Liver (tissue), 8 donors: ENCODE measurements at regions not wholly inside any gene's neighbourhood (a gene's known extent, or its start where the extent isn't known, plus 50 kb on each side); places are given as distances from the start of the nearest gene placed in this dataset.

Source experiments
- DNase-seq: peaks from one replicate; pipeline ENCODE4 v3.0.0-alpha.2; 2017; ENCODE audit warnings: low spot score
- H3K27ac ChIP-seq, 2 donors: one replicate each; pipeline ENCODE4 v1.7.0; 2013; ENCODE audit warnings: inconsistent platforms in 2 of 2, low read length in 2 of 2, control low read depth in 1 of 2, low read depth in 1 of 2, mild to moderate bottlenecking in 1 of 2
- H3K27me3 ChIP-seq, 4 donors: one replicate each; pipeline versions ENCODE4 v1.6.1 to v1.7.0; 2013; ENCODE audit warnings: low read length in 3 of 4, inconsistent platforms in 1 of 4, mild to moderate bottlenecking in 1 of 4, moderate library complexity in 1 of 4; ENCODE audit not compliant: control insufficient read depth in 4 of 4, insufficient read depth in 4 of 4
- H3K36me3 ChIP-seq, 4 donors: one replicate each; pipeline versions ENCODE4 v1.6.1 to v1.7.0; 2013; ENCODE audit warnings: low read length in 3 of 4, mild to moderate bottlenecking in 3 of 4, low read depth in 1 of 4, moderate library complexity in 1 of 4; ENCODE audit not compliant: control insufficient read depth in 4 of 4, insufficient read depth in 3 of 4
- H3K4me1 ChIP-seq, 4 donors: one replicate each; pipeline versions ENCODE4 v1.6.1 to v1.7.0; 2013; ENCODE audit warnings: low read length in 3 of 4, mild to moderate bottlenecking in 3 of 4, moderate library complexity in 1 of 4; ENCODE audit not compliant: control insufficient read depth in 4 of 4, insufficient read depth in 4 of 4
- H3K4me3 ChIP-seq, 3 donors: one replicate each; pipeline versions ENCODE4 v1.6.1 to v1.7.0; 2013; ENCODE audit warnings: low read length in 3 of 3, control low read depth in 1 of 3, low read depth in 1 of 3, mild to moderate bottlenecking in 1 of 3
- H3K9ac ChIP-seq, 2 donors: one replicate each; pipeline ENCODE4 v1.7.0; 2013; ENCODE audit warnings: low read length in 2 of 2, mild to moderate bottlenecking in 2 of 2, moderate library complexity in 2 of 2, control low read depth in 1 of 2, low read depth in 1 of 2
- H3K9me3 ChIP-seq, 4 donors: one replicate each; pipeline versions ENCODE4 v1.6.1 to v1.7.0; 2013; ENCODE audit warnings: low read length in 3 of 4; ENCODE audit not compliant: control insufficient read depth in 4 of 4
- EGR1 ChIP-seq, 2 donors: IDR thresholded peaks; 2 replicates each; pipeline ENCODE4 v1.6.1; 2016 to 2018; ENCODE audit warnings: antibody characterized with exemption in 2 of 2, low read depth in 2 of 2
- FOXA1 ChIP-seq: IDR thresholded peaks from 2 replicates; pipeline ENCODE4 v1.6.1; 2016; ENCODE audit warnings: antibody characterized with exemption
- FOXA2 ChIP-seq: IDR thresholded peaks from 2 replicates; pipeline ENCODE4 v1.6.1; 2016; ENCODE audit warnings: antibody characterized with exemption
- HNF4A ChIP-seq, 2 donors: conservative IDR thresholded peaks; 2 replicates each; pipeline ENCODE4 v1.6.1; 2016; ENCODE audit warnings: antibody characterized with exemption in 2 of 2, mild to moderate bottlenecking in 2 of 2
- HNF4G ChIP-seq: IDR thresholded peaks from 2 replicates; pipeline ENCODE4 v1.6.1; 2016; ENCODE audit warnings: antibody characterized with exemption
- JUND ChIP-seq, 2 donors: IDR thresholded peaks; 2 replicates each; pipeline ENCODE4 v1.6.1; 2016; ENCODE audit warnings: antibody characterized with exemption in 2 of 2
- RAD21 ChIP-seq, 2 donors: IDR thresholded peaks; 2 replicates each; pipeline ENCODE4 v1.6.1; 2016; ENCODE audit warnings: antibody characterized with exemption in 2 of 2, mild to moderate bottlenecking in 2 of 2
- RXRA ChIP-seq, 2 donors: IDR thresholded peaks; 2 replicates each; pipeline ENCODE4 v1.6.1; 2017 to 2018; ENCODE audit warnings: antibody characterized with exemption in 2 of 2, mild to moderate bottlenecking in 1 of 2
- SP1 ChIP-seq: IDR thresholded peaks from 2 replicates; pipeline ENCODE4 v1.6.1; 2018; ENCODE audit warnings: antibody characterized with exemption, mild to moderate bottlenecking
- TAF1 ChIP-seq: conservative IDR thresholded peaks from 2 replicates; pipeline ENCODE4 v1.6.1; 2016; ENCODE audit warnings: antibody characterized with exemption, mild to moderate bottlenecking
- YY1 ChIP-seq: IDR thresholded peaks from 2 replicates; pipeline ENCODE4 v1.6.1; 2016; ENCODE audit warnings: antibody characterized with exemption, mild to moderate bottlenecking
- WGBS: extraction: QIAGEN DNeasy Blood & Tissue Kit; methylation state at CpG from one replicate; pipeline ENCODE4 v1.1.7; 2013; 5-methylcytosine and 5-hydroxymethylcytosine counted together
- TF ChIP-seq, protein P1 (sequence below): IDR thresholded peaks from 2 replicates; pipeline ENCODE4 v1.6.1; 2016; ENCODE audit warnings: antibody characterized with exemption
- TF ChIP-seq, protein P2 (sequence below): IDR thresholded peaks from 2 replicates; pipeline ENCODE4 v1.6.1; 2016; ENCODE audit warnings: antibody characterized with exemption, mild to moderate bottlenecking
- TF ChIP-seq, protein P3 (sequence below): IDR thresholded peaks from 2 replicates; pipeline ENCODE4 v1.6.1; 2016; ENCODE audit warnings: antibody characterized with exemption
- TF ChIP-seq, protein P4 (sequence below): fragments of 150-350 bp; IDR thresholded peaks from 2 replicates; pipeline ENCODE4 v1.5.1; 2017; ENCODE audit warnings: improper control_type of control experiment, low read depth, low read length; ENCODE audit not compliant: missing input control
- donor health status: healthy.
- donor health status: healthy.
- donor health status: healthy.
- donor health status: healthy.
- donor health status: healthy.

DNA sequence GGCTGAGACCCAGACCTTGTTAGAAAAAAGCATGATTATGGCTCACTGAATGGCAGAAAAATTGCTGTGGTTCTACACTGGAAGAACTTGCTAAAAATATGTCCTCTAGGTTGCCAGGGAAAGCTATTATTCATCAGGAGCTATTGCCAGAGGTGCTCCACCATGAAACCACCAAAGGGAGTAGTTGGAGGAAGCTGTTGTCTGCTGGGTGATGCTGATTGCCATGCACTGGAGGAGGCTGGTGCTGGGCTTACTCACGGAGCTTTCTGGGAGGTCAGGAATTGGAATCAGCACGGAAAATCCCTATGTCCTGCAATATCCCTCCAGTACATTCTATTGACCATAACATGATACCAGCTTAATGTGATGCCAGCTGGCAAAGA is 199.6 kb upstream of the ZBED5 start:
- no peak for TF ChIP-seq FOXA1
- no peak for TF ChIP-seq HNF4G
- TF ChIP-seq RAD21 (IDR thresholded peaks at IDR 0.05), result no peak
- TF ChIP-seq RXRA (IDR thresholded peaks at IDR 0.05), result no peak
- TF ChIP-seq, protein P1, sequence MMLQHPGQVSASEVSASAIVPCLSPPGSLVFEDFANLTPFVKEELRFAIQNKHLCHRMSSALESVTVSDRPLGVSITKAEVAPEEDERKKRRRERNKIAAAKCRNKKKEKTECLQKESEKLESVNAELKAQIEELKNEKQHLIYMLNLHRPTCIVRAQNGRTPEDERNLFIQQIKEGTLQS, result no peak
- no peak for TF ChIP-seq HNF4A (conservative IDR thresholded peaks at IDR 0.05)
- TF ChIP-seq FOXA2, result no peak
- TF ChIP-seq JUND (IDR thresholded peaks at IDR 0.05), result no peak
- no peak for TF ChIP-seq SP1
- no peak for TF ChIP-seq YY1
- TF ChIP-seq EGR1 (IDR thresholded peaks at IDR 0.05; ENCODE audit: low read depth in 2 of 2), result no peak
- TF ChIP-seq, protein P2, sequence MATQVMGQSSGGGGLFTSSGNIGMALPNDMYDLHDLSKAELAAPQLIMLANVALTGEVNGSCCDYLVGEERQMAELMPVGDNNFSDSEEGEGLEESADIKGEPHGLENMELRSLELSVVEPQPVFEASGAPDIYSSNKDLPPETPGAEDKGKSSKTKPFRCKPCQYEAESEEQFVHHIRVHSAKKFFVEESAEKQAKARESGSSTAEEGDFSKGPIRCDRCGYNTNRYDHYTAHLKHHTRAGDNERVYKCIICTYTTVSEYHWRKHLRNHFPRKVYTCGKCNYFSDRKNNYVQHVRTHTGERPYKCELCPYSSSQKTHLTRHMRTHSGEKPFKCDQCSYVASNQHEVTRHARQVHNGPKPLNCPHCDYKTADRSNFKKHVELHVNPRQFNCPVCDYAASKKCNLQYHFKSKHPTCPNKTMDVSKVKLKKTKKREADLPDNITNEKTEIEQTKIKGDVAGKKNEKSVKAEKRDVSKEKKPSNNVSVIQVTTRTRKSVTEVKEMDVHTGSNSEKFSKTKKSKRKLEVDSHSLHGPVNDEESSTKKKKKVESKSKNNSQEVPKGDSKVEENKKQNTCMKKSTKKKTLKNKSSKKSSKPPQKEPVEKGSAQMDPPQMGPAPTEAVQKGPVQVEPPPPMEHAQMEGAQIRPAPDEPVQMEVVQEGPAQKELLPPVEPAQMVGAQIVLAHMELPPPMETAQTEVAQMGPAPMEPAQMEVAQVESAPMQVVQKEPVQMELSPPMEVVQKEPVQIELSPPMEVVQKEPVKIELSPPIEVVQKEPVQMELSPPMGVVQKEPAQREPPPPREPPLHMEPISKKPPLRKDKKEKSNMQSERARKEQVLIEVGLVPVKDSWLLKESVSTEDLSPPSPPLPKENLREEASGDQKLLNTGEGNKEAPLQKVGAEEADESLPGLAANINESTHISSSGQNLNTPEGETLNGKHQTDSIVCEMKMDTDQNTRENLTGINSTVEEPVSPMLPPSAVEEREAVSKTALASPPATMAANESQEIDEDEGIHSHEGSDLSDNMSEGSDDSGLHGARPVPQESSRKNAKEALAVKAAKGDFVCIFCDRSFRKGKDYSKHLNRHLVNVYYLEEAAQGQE, result no peak
- Histone ChIP-seq H3K9ac (no peak overlapping the region), H3K4me3 (no peak overlapping the region), H3K27ac (no peak overlapping the region), H3K9me3 (peaks cover 0 to 12% (median 6%) of the 10 kb centered on the region in 4 donors), H3K36me3 (no peaks in the 10 kb centered on the region), H3K27me3 (no peaks in the 10 kb centered on the region), H3K4me1 (no peaks in the 10 kb centered on the region)
- no peak for DNase-seq
- 84% methylated on average over 2 of the region's 2 CpGs for WGBS

DNA sequence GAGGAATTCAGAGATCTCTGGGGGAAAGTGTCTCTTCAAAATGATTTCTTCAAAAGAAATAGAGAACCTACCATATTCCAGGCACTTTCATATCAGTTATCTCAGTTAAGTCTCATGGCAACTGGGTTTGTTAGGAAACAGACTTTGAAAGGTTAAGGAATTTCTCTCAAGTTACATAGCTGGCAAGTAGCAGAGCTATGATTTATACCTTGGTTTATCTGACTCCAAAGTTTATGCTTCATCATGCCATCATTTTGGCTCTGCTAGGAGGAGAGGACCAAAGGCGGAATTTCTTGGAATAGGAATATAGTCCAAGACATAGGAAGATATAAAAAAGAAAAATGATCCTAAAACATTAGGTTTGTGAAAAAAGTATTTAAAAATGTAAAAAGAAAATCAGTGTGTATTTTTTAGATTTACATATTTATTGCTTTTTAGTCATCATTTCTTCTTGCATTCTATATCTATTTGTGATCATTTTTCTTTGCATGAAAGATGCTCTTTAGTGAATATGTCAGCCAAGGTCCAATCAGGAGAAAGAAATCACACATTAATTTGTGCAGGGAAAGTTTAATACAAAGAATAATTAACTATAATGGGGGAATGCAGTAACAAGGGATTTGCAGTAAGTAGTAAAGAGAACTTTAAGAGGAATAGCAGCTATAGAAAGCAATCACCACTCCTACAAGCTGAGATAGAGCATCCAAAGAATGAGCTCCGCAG is 199.1 kb upstream of the ZBED5 start:
- peaks cover 0 to 12% (median 6%) of the 10 kb centered on the region in 4 donors for H3K9me3 ChIP-seq
- H3K4me3 ChIP-seq, result no peak overlapping the region
- no peaks in the 10 kb centered on the region for H3K4me1 ChIP-seq
- no peaks in the 10 kb centered on the region for H3K36me3 ChIP-seq
- no peak overlapping the region for H3K27ac ChIP-seq
- no peak overlapping the region for H3K9ac ChIP-seq
- TF ChIP-seq, protein P3, sequence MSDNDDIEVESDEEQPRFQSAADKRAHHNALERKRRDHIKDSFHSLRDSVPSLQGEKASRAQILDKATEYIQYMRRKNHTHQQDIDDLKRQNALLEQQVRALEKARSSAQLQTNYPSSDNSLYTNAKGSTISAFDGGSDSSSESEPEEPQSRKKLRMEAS, result no peak
- TF ChIP-seq HNF4G, result no peak
- no peak for TF ChIP-seq HNF4A (conservative IDR thresholded peaks at IDR 0.05)
- TF ChIP-seq TAF1, result no peak
- TF ChIP-seq, protein P2, result no peak
- TF ChIP-seq EGR1 (IDR thresholded peaks at IDR 0.05; ENCODE audit: low read depth in 2 of 2), result no peak
- TF ChIP-seq, protein P4, sequence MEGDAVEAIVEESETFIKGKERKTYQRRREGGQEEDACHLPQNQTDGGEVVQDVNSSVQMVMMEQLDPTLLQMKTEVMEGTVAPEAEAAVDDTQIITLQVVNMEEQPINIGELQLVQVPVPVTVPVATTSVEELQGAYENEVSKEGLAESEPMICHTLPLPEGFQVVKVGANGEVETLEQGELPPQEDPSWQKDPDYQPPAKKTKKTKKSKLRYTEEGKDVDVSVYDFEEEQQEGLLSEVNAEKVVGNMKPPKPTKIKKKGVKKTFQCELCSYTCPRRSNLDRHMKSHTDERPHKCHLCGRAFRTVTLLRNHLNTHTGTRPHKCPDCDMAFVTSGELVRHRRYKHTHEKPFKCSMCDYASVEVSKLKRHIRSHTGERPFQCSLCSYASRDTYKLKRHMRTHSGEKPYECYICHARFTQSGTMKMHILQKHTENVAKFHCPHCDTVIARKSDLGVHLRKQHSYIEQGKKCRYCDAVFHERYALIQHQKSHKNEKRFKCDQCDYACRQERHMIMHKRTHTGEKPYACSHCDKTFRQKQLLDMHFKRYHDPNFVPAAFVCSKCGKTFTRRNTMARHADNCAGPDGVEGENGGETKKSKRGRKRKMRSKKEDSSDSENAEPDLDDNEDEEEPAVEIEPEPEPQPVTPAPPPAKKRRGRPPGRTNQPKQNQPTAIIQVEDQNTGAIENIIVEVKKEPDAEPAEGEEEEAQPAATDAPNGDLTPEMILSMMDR, result no peak
- TF ChIP-seq JUND (IDR thresholded peaks at IDR 0.05), result no peak
- TF ChIP-seq SP1, result no peak
- TF ChIP-seq RXRA (IDR thresholded peaks at IDR 0.05), result no peak
- TF ChIP-seq, protein P1, result no peak
- no peak for DNase-seq
- H3K27me3 ChIP-seq, result no peaks in the 10 kb centered on the region
- WGBS, result 96% methylated on average over 2 of the region's 2 CpGs
